Ishikawa (cell line): ENCODE measurements at regions not wholly inside any gene's neighbourhood (a gene's known extent, or its start where the extent isn't known, plus 50 kb on each side); places are given as distances from the start of the nearest gene placed in this dataset.

Experiments used
- CEBPB ChIP-seq: IDR thresholded peaks from 2 replicates; pipeline ENCODE4 v1.6.1; 2012
- CREB1 ChIP-seq: IDR thresholded peaks from 2 replicates; pipeline ENCODE4 v1.6.1; 2012; ENCODE audit warnings: low read depth
- EGR1 ChIP-seq: IDR thresholded peaks from 2 replicates; pipeline ENCODE4 v1.6.1; 2012
- EP300 ChIP-seq: IDR thresholded peaks from 2 replicates; pipeline ENCODE4 v1.6.1; 2012; ENCODE audit warnings: borderline replicate concordance
- FOXM1 ChIP-seq: IDR thresholded peaks from 2 replicates; pipeline ENCODE4 v1.6.1; 2012; ENCODE audit warnings: low read depth, borderline replicate concordance
- MAX ChIP-seq: IDR thresholded peaks from 2 replicates; pipeline ENCODE4 v1.6.1; 2012
- NFIC ChIP-seq: IDR thresholded peaks from 2 replicates; pipeline ENCODE4 v1.6.1; 2012
- RAD21 ChIP-seq: IDR thresholded peaks from 2 replicates; pipeline ENCODE4 v1.6.1; 2012; ENCODE audit warnings: low read depth
- REST ChIP-seq: IDR thresholded peaks from 2 replicates; pipeline ENCODE4 v1.6.1; 2012; ENCODE audit warnings: low read depth, mild to moderate bottlenecking
- TAF1 ChIP-seq: IDR thresholded peaks from 2 replicates; pipeline ENCODE4 v1.6.1; 2012; ENCODE audit warnings: low read depth, mild to moderate bottlenecking
- TCF12 ChIP-seq: IDR thresholded peaks from 2 replicates; pipeline ENCODE4 v1.6.1; 2012; ENCODE audit warnings: low read depth
- TEAD4 ChIP-seq: IDR thresholded peaks from 2 replicates; pipeline ENCODE4 v1.6.1; 2012
- USF1 ChIP-seq: IDR thresholded peaks from 2 replicates; pipeline ENCODE4 v1.6.1; 2012
- YY1 ChIP-seq: IDR thresholded peaks from 2 replicates; pipeline ENCODE4 v1.6.1; 2012; ENCODE audit warnings: low read depth
- ZBTB7A ChIP-seq: IDR thresholded peaks from 2 replicates; pipeline ENCODE4 v1.6.1; 2012; ENCODE audit warnings: low read depth

- TF ChIP-seq TCF12 (no peak), YY1 (no peak), NFIC (no peak), ZBTB7A (no peak), MAX (no peak), CEBPB (no peak), EGR1 (no peak), REST (no peak), USF1 (no peak), TAF1 (no peak), CREB1 (no peak), FOXM1 (no peak), EP300 (no peak), RAD21 (no peak), TEAD4 (no peak)
These were observed 519.0 kb upstream of the DAB2 start for GRCh38 chr5:39943811-39944210.

GRCh38 chr5:39942606-39943005 lies 517.8 kb upstream of the DAB2 start:
- TF ChIP-seq MAX (no peak), NFIC (no peak), REST (no peak), CREB1 (no peak), FOXM1 (no peak), YY1 (no peak), TEAD4 (no peak), TCF12 (no peak), ZBTB7A (no peak), RAD21 (no peak), EP300 (no peak), TAF1 (no peak), EGR1 (no peak), USF1 (no peak)

GRCh38 chr5:39941416-39941815 lies 516.6 kb upstream of the DAB2 start:
- TF ChIP-seq TEAD4 (no peak), EP300 (no peak), REST (no peak), CEBPB (no peak), RAD21 (no peak), TAF1 (no peak), MAX (no peak), TCF12 (no peak), ZBTB7A (no peak), YY1 (no peak), EGR1 (no peak), USF1 (no peak), CREB1 (no peak), FOXM1 (no peak), NFIC (no peak)

- TF ChIP-seq TAF1 (no peak), FOXM1 (no peak), USF1 (no peak), MAX (no peak), EGR1 (no peak), REST (no peak), CREB1 (no peak), RAD21 (no peak), EP300 (no peak), TEAD4 (no peak), CEBPB (no peak), YY1 (no peak), ZBTB7A (no peak), NFIC (no peak), TCF12 (no peak)
These were observed 510.1 kb upstream of the DAB2 start for GRCh38 chr5:39934830-39935229.
